Stimulated activated CD4-positive, alpha-beta T cell treated with anti-CD3 and anti-CD28 coated beads, Interleukin-1b, Interleukin-23, amount 100 ng/mL, for 1 hour (primary cell): ENCODE measurements at regions not wholly inside any gene's neighbourhood (a gene's known extent, or its start where the extent isn't known, plus 50 kb on each side); places are given as distances from the start of the nearest gene placed in this dataset.
A peak's percentile ranks its signal among the peaks of the same experiment; 100 is the strongest.
"Not testable (repeated sequence)": the region's sequence is repeated elsewhere in the genome, so short reads cannot be mapped to it uniquely, and the experiment has no call there.

ENCODE experiments used
- DNase-seq, 2 donors: peaks; one replicate each; pipeline ENCODE4 v3.0.0-alpha.2; 2020; ENCODE audit warnings: low read depth in 2 of 2

GRCh38 chr1:224029286-224030025 lies 84.5 kb upstream of the FBXO28 start:
- not testable (repeated sequence) for DNase-seq

- DNase-seq: not testable (repeated sequence)
Measured at GRCh38 chr1:224028802-224029201, 85.1 kb upstream of the FBXO28 start.

- DNase-seq: not testable (repeated sequence)
Measured at GRCh38 chr1:224023122-224023521, 90.8 kb upstream of the FBXO28 start.

GRCh38 chr1:224022249-224022970 lies 91.5 kb upstream of the FBXO28 start:
- not testable (repeated sequence) for DNase-seq

- DNase-seq: not testable (repeated sequence)
Measured at GRCh38 chr1:224019866-224020265, 94.0 kb upstream of the FBXO28 start.

GRCh38 chr1:224015782-224016181 lies 98.1 kb upstream of the FBXO28 start:
- DNase-seq: not testable (repeated sequence)

- no peak for DNase-seq
Measured at GRCh38 chr1:224014330-224014649, 99.6 kb upstream of the FBXO28 start.

- not testable (repeated sequence) for DNase-seq
Measured at GRCh38 chr1:224013626-224014329, 100.1 kb upstream of the FBXO28 start.

GRCh38 chr1:224012807-224013434 lies 101.0 kb upstream of the FBXO28 start:
- DNase-seq: not testable (repeated sequence)

- DNase-seq: not testable (repeated sequence)
Measured at GRCh38 chr1:224012162-224012561, 101.7 kb upstream of the FBXO28 start.

- not testable (repeated sequence) for DNase-seq
Measured at GRCh38 chr1:224011751-224012150, 102.2 kb upstream of the FBXO28 start.

- DNase-seq: not testable (repeated sequence)
Measured at GRCh38 chr1:224011153-224011552, 102.8 kb upstream of the FBXO28 start.

- not testable (repeated sequence) for DNase-seq
Measured at GRCh38 chr1:224005973-224006372, 107.9 kb upstream of the FBXO28 start.

- DNase-seq: peak in 1 of 2 donors; percentile 30
Measured at GRCh38 chr1:224004552-224005315, 109.2 kb upstream of the FBXO28 start.

GRCh38 chr1:224003896-224004295 lies 110.0 kb upstream of the FBXO28 start:
- not testable (repeated sequence) for DNase-seq

- not testable (repeated sequence) for DNase-seq
Measured at GRCh38 chr1:224001757-224002156, 112.2 kb upstream of the FBXO28 start.

GRCh38 chr1:223999761-224000160 lies 114.2 kb upstream of the FBXO28 start:
- DNase-seq: not testable (repeated sequence)

- not testable (repeated sequence) for DNase-seq
Measured at GRCh38 chr1:223998676-223999455, 115.0 kb upstream of the FBXO28 start.

- not testable (repeated sequence) for DNase-seq
Measured at GRCh38 chr1:223996376-223996775, 117.5 kb upstream of the FBXO28 start.
